ENCODE measurements at regions not wholly inside any gene's neighbourhood (a gene's known extent, or its start where the extent isn't known, plus 50 kb on each side); places are given as distances from the start of the nearest gene placed in this dataset.

DNA sequence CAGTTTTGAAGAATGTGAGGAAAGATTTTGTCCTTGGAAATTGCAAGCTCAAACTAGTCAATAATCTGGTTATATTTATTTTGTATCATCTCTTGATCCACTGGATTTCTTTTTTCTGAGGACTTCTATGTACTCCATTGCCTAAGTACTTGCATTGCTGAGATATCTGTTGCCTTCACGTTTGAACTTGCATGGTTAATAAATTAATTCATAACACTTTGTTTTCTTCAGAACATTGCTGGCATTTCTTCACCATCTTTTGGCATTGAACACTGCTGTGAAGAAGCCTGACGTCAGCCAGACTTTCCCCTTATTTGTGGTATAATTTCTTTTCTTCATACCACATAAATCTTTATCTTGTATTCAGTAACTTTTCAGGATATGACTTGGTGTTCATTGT is 246.0 kb upstream of the KIF2A start:
- whole genome bisulfite sequencing, 2 donors: 65 to 67% methylated on average over 2 of the region's 2 CpGs
- H3K9me3 ChIP-seq: no peaks in the 10 kb centered on the region
- no peaks in the 10 kb centered on the region for H3K36me3 ChIP-seq
- H3K27ac ChIP-seq: no peak overlapping the region
- no peak for DNase-seq
- H3K4me3 ChIP-seq: no peak overlapping the region
- no peaks in the 10 kb centered on the region for H3K27me3 ChIP-seq
- no peaks in the 10 kb centered on the region for H3K4me1 ChIP-seq
- TF ChIP-seq POLR2A (IDR thresholded peaks at IDR 0.05) (no peak), CTCF (IDR thresholded peaks at IDR 0.05) (no peak), POLR2AphosphoS5 (IDR thresholded peaks at IDR 0.05) (no peak), EP300 (IDR thresholded peaks at IDR 0.05) (no peak)
- intact Hi-C loops (cut with DNase I): no loop called here

GRCh38 chr5:62065050-62065449 is 241.0 kb upstream of the KIF2A start:
- 70 to 78% methylated on average over 4 of the region's 4 CpGs for WGBS, 2 donors
- no peak overlapping the region for H3K4me3 ChIP-seq
- DNase-seq: no peak
- intact Hi-C loops (cut with DNase I): no loop called here
- no peak overlapping the region for H3K27ac ChIP-seq
- H3K27me3 ChIP-seq: no peaks in the 10 kb centered on the region
- no peaks in the 10 kb centered on the region for H3K4me1 ChIP-seq
- H3K36me3 ChIP-seq: no peaks in the 10 kb centered on the region
- no peak for TF ChIP-seq CTCF (IDR thresholded peaks at IDR 0.05)
- TF ChIP-seq POLR2A (IDR thresholded peaks at IDR 0.05): no peak
- TF ChIP-seq EP300 (IDR thresholded peaks at IDR 0.05): no peak
- no peak for TF ChIP-seq POLR2AphosphoS5 (IDR thresholded peaks at IDR 0.05)
- H3K9me3 ChIP-seq: no peaks in the 10 kb centered on the region

DNA sequence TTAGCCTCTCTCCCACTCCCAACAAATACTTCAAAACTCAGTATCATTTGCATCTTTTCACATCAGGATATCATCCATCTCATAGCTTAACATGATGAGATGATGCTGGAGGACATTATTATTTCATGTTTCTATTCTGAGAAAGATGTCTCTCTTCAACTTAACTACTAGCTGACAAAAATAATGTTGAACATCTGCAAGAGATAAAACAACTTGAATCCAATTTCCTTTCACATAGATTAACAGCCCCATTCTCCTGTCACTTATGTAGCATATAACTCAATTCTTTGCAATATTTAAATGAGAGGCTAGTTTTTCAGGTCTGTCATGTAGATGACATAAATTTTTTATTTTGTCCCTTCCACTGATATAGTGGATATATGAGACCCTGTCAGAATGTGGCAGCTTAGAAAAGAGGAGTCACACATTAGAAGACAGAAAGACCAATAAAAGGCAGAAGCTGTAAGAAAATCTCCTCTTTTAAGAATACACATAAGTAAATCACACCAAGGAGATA is 239.2 kb upstream of the KIF2A start:
- no peak for TF ChIP-seq EP300 (IDR thresholded peaks at IDR 0.05)
- no peak for TF ChIP-seq CTCF (IDR thresholded peaks at IDR 0.05)
- TF ChIP-seq POLR2A (IDR thresholded peaks at IDR 0.05): no peak
- TF ChIP-seq POLR2AphosphoS5 (IDR thresholded peaks at IDR 0.05): no peak
- Histone ChIP-seq H3K27me3 (no peaks in the 10 kb centered on the region), H3K27ac (no peak overlapping the region), H3K9me3 (no peaks in the 10 kb centered on the region), H3K36me3 (no peaks in the 10 kb centered on the region), H3K4me1 (no peaks in the 10 kb centered on the region), H3K4me3 (no peak overlapping the region)
- no peak for DNase-seq
- intact Hi-C loops (cut with DNase I): no loop called here

DNA sequence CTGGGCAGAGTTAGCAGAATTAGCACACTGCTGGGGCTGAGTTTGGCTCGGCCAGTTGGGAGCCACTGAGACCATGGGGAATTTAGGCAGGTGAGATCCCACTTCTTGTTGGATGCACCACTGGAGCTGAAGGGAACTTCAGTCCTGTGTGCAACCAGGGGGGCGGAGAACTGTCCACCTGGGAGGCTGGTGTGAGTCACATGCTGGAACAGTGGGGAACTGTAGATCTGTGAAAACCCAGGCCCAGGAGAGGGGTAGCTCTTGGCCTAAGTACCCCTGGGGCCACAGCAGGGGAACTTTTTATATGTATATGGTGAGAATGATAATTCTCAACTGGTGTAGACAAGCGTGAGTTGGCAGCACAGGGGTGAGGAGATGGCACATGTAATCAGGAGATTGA is 237.5 kb upstream of the KIF2A start:
- Histone ChIP-seq H3K36me3 (no peaks in the 10 kb centered on the region), H3K27me3 (no peaks in the 10 kb centered on the region), H3K4me3 (no peak overlapping the region), H3K27ac (no peak overlapping the region), H3K4me1 (no peaks in the 10 kb centered on the region), H3K9me3 (no peaks in the 10 kb centered on the region)
- DNase-seq: no peak
- TF ChIP-seq POLR2AphosphoS5 (IDR thresholded peaks at IDR 0.05) (no peak), EP300 (IDR thresholded peaks at IDR 0.05) (no peak), POLR2A (IDR thresholded peaks at IDR 0.05) (no peak), CTCF (IDR thresholded peaks at IDR 0.05) (no peak)
- intact Hi-C loops (cut with DNase I): no loop called here
- 87 to 90% methylated on average over 3 of the region's 3 CpGs for WGBS, 2 donors

DNA sequence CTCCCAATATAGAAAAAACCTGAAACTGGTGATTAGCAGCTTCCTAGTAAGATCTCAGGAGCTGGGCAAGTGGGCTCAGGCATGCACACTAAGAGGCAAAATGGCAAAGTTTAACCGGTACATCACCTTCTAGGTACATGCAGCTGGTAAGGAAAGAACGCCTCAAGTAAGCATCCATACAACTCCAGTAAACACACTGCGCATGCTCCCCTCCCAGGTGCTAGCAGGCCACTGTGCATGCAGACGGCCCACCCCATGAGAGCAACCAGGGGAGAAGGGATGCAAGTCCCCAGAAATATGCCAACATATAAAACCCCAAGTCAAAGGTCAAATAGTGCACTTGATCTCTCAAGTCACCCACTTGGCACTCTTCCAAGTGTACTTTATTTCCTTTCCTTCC is 228.6 kb upstream of the KIF2A start:
- Histone ChIP-seq H3K27ac (no peak overlapping the region), H3K27me3 (no peaks in the 10 kb centered on the region), H3K4me1 (no peaks in the 10 kb centered on the region), H3K4me3 (no peak overlapping the region), H3K9me3 (no peaks in the 10 kb centered on the region), H3K36me3 (no peaks in the 10 kb centered on the region)
- 57 to 90% methylated on average over 4 of the region's 4 CpGs for WGBS, 2 donors
- intact Hi-C loops (cut with DNase I): no loop called here
- no peak for DNase-seq
- TF ChIP-seq EP300 (IDR thresholded peaks at IDR 0.05): no peak
- TF ChIP-seq POLR2A (IDR thresholded peaks at IDR 0.05): no peak
- no peak for TF ChIP-seq POLR2AphosphoS5 (IDR thresholded peaks at IDR 0.05)
- no peak for TF ChIP-seq CTCF (IDR thresholded peaks at IDR 0.05)

All from sigmoid colon (tissue), 6 donors.